ENCODE measurements at regions not wholly inside any gene's neighbourhood (a gene's known extent, or its start where the extent isn't known, plus 50 kb on each side); places are given as distances from the start of the nearest gene placed in this dataset.

DNA sequence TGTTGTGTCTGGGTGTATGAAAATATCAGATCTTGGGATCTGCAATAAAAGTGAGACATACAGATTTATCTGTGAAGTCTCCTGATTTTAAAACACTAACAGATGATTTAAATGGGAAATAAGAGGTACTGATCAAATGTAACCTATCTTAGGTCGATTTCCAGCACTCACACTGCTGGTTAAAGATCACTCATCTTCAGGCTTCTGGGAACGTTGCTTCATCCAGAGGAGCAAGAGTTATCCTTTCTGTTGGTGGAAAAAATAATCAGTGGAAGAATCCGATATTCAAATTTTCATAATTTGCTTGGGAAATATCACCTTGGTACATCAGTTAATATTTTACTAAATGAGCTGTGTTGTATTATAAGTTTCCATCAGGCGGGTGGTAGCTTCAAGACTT lies 876.8 kb upstream of the WWC1 start:
- no peaks in the 10 kb centered on the region for H3K4me1 ChIP-seq (ENCODE audit: control insufficient read depth, insufficient read depth, low read length)

DNA sequence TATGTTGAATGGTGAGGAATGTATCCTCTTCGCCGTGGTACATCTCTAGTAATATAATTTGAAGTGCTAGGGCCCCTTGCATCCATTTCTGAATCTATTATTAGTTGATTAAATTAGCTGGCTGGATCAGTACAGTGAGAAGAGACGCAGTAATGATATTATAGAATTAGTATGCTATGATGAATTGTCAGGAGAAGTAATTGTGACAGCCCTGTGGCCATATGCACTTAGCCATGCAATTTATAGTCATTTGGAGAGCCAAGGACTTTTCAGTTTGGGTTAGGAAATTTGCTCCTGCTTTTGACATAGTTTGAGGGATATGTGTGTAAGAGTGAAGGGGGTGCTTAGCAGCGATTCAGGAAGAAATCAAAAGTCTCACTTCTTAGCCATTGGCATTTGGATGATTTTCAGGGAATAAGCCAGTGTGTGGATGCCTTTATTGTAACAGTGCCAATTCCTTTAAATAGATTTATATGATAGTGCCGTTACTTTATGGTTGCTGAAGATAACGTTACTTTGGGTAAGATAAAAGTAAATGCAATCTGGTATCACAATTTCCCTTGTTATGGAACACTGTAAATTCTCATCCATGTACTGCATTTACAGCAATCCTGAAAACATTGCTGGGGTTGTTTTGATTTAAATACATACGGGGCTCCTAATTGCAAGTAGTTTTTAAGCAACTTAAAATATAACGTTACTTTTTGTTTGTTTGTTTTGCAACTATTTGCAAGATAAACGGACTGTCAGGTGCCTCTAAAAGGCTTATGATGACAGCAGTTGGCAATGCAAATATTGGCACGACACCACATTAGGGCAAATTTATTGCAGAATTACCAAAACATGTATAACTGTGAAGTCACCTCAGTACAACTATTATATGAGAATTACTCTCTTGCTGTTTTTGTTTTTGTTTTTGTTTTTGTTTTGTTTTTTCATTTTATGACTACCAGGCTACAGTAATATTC lies 875.4 kb upstream of the WWC1 start:
- WGBS (ENCODE audit: insufficient coverage) = 69% methylated on average over 8 of the region's 10 CpGs
- no peak for ATAC-seq

More for the DNA sequence above, 876.8 kb upstream of the WWC1 start:
- Mint-ChIP-seq H3K9me3 (peaks cover 8 to 14% of the 10 kb centered on the region in 2 donors), H3K4me3 (no peak overlapping the region), H3K36me3 (no peaks in the 10 kb centered on the region), H3K27me3 (ENCODE audit: low read depth in 2 of 2) (no peaks in the 10 kb centered on the region), H3K27ac (no peak overlapping the region), H3K4me1 (no peaks in the 10 kb centered on the region)
- no peak overlapping the region for H3K4me3 ChIP-seq (ENCODE audit: low read length)
- no peaks in the 10 kb centered on the region for H3K27me3 ChIP-seq (ENCODE audit: control insufficient read depth, insufficient read depth, low read length)
- intact Hi-C loops (cut with micrococcal nuclease) = no loop called here
- WGBS (ENCODE audit: insufficient coverage) = 83% methylated on average over 4 of the region's 4 CpGs
- no peak for DNase-seq
- H3K9me3 ChIP-seq (ENCODE audit: control insufficient read depth, insufficient read depth, low read length) = no peaks in the 10 kb centered on the region
- no peak overlapping the region for H3K27ac ChIP-seq (ENCODE audit: low read length)
- TF ChIP-seq CTCF (IDR thresholded peaks at IDR 0.05) = no peak
- no peak for ATAC-seq
- no peaks in the 10 kb centered on the region for H3K36me3 ChIP-seq (ENCODE audit: control insufficient read depth, insufficient read depth, low read length)

GRCh38 chr5:167417662-167418061 lies 873.8 kb upstream of the WWC1 start:
- H3K27me3 ChIP-seq (ENCODE audit: control insufficient read depth, insufficient read depth, low read length) = no peaks in the 10 kb centered on the region
- no peaks in the 10 kb centered on the region for H3K36me3 ChIP-seq (ENCODE audit: control insufficient read depth, insufficient read depth, low read length)
- ATAC-seq = no peak
- no peaks in the 10 kb centered on the region for H3K9me3 ChIP-seq (ENCODE audit: control insufficient read depth, insufficient read depth, low read length)
- no peak overlapping the region for H3K4me3 Mint-ChIP-seq
- TF ChIP-seq CTCF (IDR thresholded peaks at IDR 0.05) = no peak
- 75% methylated on average over 3 of the region's 4 CpGs for WGBS (ENCODE audit: insufficient coverage)
- intact Hi-C loops (cut with micrococcal nuclease) = no loop called here
- DNase-seq = no peak
- H3K27ac Mint-ChIP-seq = no peak overlapping the region
- H3K4me1 ChIP-seq (ENCODE audit: control insufficient read depth, insufficient read depth, low read length) = no peaks in the 10 kb centered on the region
- H3K4me1 Mint-ChIP-seq = no peaks in the 10 kb centered on the region
- no peak overlapping the region for H3K27ac ChIP-seq (ENCODE audit: low read length)
- no peaks in the 10 kb centered on the region for H3K36me3 Mint-ChIP-seq
- H3K4me3 ChIP-seq (ENCODE audit: low read length) = no peak overlapping the region
- peaks cover 8 to 10% of the 10 kb centered on the region in 2 donors for H3K9me3 Mint-ChIP-seq
- H3K27me3 Mint-ChIP-seq (ENCODE audit: low read depth in 2 of 2) = no peaks in the 10 kb centered on the region

More for the DNA sequence above, 875.4 kb upstream of the WWC1 start:
- no peaks in the 10 kb centered on the region for H3K4me1 ChIP-seq (ENCODE audit: control insufficient read depth, insufficient read depth, low read length)
- Mint-ChIP-seq H3K27ac (no peak overlapping the region), H3K4me1 (no peaks in the 10 kb centered on the region), H3K27me3 (ENCODE audit: low read depth in 2 of 2) (no peaks in the 10 kb centered on the region), H3K9me3 (peaks cover 12 to 15% of the 10 kb centered on the region in 2 donors), H3K4me3 (no peak overlapping the region), H3K36me3 (no peaks in the 10 kb centered on the region)
- no peak overlapping the region for H3K4me3 ChIP-seq (ENCODE audit: low read length)
- H3K9me3 ChIP-seq (ENCODE audit: control insufficient read depth, insufficient read depth, low read length) = no peaks in the 10 kb centered on the region
- TF ChIP-seq CTCF (IDR thresholded peaks at IDR 0.05) = no peak
- H3K27me3 ChIP-seq (ENCODE audit: control insufficient read depth, insufficient read depth, low read length) = no peaks in the 10 kb centered on the region
- no peak for DNase-seq
- no peaks in the 10 kb centered on the region for H3K36me3 ChIP-seq (ENCODE audit: control insufficient read depth, insufficient read depth, low read length)
- no peak overlapping the region for H3K27ac ChIP-seq (ENCODE audit: low read length)
- intact Hi-C loops (cut with micrococcal nuclease) = no loop called here

Data from natural killer cell (primary cell).